Renal cortical epithelial cell (primary cell): ENCODE measurements at regions not wholly inside any gene's neighbourhood (a gene's known extent, or its start where the extent isn't known, plus 50 kb on each side); places are given as distances from the start of the nearest gene placed in this dataset.

ENCODE experiments used
- DNase-seq: peaks from one replicate; pipeline ENCODE4 v3.0.0-alpha.2; 2011; ENCODE audit warnings: low read depth

DNA sequence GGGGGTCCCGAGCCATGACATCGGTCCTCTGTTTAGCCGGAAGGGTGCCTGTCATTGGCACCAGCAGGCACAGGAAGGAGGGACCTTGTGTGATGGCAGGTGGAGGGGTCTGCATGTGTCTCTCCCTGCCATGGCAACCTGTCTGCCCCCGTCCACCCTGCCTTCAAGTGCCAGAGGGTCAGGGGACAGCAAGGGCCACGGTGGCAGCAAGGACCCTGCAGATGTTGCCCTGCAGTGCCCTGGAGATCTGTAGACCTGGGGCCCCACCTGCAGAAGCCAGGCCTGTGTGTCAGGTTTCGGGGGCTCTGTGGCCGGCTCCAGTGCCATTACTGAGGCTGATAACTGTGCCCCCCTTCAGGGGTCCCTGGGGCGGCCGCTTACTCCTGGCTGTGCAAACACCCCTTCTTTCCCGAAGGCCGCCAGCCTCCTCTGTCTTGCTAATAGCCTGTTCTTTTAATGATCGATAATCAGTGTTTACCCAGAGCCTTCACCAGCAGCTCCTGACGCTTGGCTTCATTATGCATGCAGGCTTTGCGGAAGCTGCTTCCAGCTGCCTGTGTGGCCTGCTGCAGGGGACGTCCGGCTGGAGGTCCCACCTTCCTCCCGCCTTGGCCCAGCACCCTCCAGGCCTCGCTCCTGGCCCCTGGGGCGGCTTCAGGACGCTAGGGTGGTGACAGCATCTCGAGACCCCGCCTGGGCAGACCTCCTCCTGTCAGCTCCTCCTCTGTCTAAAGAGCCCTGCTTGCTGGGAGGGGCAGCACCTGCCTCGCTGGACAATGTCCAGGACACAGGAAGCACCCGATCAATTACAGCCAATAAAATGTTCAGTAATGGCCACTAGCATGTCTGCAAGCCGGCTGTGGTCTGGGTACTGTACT is 153.0 kb downstream of the KIF26A start:
- DNase-seq, result no peak

GRCh38 chr14:104292084-104292970 is 153.9 kb downstream of the KIF26A start:
- no peak for DNase-seq

GRCh38 chr14:104293231-104293841 is 154.9 kb downstream of the KIF26A start:
- DNase-seq, result no peak

GRCh38 chr14:104293851-104294627 is 155.7 kb downstream of the KIF26A start:
- DNase-seq, result no peak

GRCh38 chr14:104294628-104294982 is 156.2 kb downstream of the KIF26A start:
- DNase-seq, result no peak

GRCh38 chr14:104294983-104295680 is 156.7 kb downstream of the KIF26A start:
- DNase-seq, result no peak

- DNase-seq, result no peak
Observed at GRCh38 chr14:104295681-104296387, 157.4 kb downstream of the KIF26A start.

GRCh38 chr14:104296388-104297312 is 158.3 kb downstream of the KIF26A start:
- no peak for DNase-seq

- DNase-seq, result no peak
Observed at GRCh38 chr14:104297313-104297704, 158.9 kb downstream of the KIF26A start.

- no peak for DNase-seq
Observed at GRCh38 chr14:104297721-104298401, 159.5 kb downstream of the KIF26A start.

- no peak for DNase-seq
Observed at GRCh38 chr14:104298458-104298857, 160.1 kb downstream of the KIF26A start.

DNA sequence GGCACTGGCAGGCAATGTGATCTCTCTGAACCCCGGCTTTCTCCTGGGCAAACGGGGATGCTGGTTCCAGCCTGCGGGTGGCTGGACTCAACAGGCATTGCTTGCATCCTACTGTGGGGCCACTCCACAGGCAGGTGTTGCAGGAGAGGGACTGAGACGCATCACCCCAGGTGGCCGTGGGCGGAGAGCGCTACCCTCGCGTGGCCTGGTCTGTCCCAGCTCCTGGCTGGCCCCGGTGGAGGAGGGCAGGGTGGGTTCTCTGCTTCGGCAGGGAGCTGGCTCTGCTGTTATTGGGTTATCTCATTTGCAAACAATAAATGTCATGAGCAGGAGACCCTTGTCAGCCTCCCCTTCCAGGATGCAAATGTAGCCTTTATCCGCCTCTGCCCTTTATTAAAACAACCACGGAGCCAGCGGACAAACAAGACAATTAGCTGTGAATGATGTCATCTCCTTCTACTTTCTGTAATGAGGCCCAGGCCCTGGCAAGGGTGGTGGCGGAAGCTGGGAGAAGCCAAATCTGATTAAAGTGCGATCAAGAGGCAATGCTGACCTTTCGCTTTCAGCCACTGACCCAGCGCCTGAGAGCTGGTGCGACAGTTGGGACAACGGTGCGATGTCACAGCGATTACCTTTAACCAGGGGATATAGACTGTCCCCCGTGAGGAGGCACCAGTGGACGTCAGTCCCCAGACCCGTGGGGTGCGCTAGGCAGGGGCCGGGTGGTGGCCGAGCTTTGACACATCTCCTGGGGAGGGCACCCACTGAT is 161.8 kb downstream of the KIF26A start:
- DNase-seq, result no peak

- DNase-seq, result no peak
Observed at GRCh38 chr14:104301731-104302460, 163.5 kb downstream of the KIF26A start.

DNA sequence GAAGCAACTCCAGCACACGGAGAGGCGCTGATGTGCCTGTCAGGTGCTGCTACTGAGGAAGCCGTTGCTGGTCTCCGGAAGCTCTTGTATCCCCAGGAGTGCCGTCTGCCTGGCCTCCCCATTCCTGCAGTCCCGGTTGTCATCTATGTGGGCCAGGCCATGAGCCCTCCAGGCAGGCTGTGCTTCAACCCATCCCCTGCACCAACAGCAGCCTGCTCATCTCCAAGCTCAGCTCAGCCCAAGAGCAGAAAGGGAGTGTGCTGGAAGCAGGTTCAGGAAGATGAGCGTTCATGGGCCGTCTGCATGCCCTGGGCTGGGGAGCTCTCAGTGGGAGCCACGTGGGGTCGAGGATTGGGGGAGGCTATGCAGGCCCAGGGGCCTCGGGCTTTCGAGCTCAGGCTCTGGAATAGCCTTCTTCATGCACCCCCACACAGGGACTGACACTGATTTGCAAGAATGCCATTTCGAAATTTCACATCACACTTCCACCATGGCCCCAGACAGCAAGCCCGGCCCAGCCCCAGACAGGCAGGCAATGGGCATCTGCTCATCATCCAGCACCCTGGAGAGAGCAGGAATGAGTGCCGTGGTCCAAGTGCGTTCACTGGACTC is 164.5 kb downstream of the KIF26A start:
- no peak for DNase-seq

GRCh38 chr14:104303705-104304425 is 165.5 kb downstream of the KIF26A start:
- no peak for DNase-seq
